ENCODE measurements at regions not wholly inside any gene's neighbourhood (a gene's known extent, or its start where the extent isn't known, plus 50 kb on each side); places are given as distances from the start of the nearest gene placed in this dataset.

DNA sequence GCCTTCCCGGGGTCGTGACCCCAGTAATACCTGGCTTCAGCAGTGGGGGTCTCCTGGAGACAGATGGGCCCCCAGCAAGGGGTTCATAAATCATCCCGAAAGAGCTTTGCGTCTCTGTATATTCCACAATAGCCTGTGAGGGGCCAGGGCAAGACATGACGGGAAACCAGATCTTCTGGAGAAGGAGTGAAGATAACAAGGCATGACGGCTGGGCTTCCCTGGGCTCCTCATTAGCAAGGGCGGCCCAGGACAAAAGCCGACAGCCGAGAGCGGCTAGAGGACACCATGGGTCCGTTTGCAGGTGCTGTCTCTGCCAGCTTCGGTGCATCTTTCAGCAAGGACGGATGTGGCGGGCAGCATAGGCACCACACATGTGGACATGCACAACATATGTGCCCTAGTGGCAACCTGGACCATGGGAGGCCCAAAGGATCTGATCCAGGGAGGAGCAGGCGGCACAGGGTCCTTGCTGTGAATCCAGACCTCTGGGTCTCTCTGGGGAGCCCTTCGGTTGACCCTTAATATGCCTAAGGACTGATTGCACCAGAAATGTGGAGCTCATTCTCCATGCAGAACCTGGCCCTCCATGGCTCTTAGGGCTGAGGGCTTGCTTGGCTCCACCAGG, 136.9 kb upstream of the FOXF1 start:
- TF ChIP-seq, protein P1, sequence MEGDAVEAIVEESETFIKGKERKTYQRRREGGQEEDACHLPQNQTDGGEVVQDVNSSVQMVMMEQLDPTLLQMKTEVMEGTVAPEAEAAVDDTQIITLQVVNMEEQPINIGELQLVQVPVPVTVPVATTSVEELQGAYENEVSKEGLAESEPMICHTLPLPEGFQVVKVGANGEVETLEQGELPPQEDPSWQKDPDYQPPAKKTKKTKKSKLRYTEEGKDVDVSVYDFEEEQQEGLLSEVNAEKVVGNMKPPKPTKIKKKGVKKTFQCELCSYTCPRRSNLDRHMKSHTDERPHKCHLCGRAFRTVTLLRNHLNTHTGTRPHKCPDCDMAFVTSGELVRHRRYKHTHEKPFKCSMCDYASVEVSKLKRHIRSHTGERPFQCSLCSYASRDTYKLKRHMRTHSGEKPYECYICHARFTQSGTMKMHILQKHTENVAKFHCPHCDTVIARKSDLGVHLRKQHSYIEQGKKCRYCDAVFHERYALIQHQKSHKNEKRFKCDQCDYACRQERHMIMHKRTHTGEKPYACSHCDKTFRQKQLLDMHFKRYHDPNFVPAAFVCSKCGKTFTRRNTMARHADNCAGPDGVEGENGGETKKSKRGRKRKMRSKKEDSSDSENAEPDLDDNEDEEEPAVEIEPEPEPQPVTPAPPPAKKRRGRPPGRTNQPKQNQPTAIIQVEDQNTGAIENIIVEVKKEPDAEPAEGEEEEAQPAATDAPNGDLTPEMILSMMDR (IDR thresholded peaks at IDR 0.05; ENCODE audit: low read length), result no peak
- TF ChIP-seq EZH2 (optimal IDR thresholded peaks at IDR 0.05; ENCODE audit: low read depth, low read length) (no peak), EZH2phosphoT487 (IDR thresholded peaks at IDR 0.05; ENCODE audit: low read length) (no peak)
- no peaks in the 10 kb centered on the region for H3K9me3 ChIP-seq (replicated peaks; ENCODE audit: insufficient read depth, low read length)
- no peaks in the 10 kb centered on the region for H3K36me3 ChIP-seq (replicated peaks; ENCODE audit: insufficient read depth, low read length)
- H3K9ac ChIP-seq (ENCODE audit: low read length), result no peak overlapping the region
- no peak overlapping the region for H2AFZ ChIP-seq (ENCODE audit: low read length)
- no peaks in the 10 kb centered on the region for H3K9me2 ChIP-seq (replicated peaks; ENCODE audit: insufficient read depth, low read length)
- no peak for DNase-seq
- no peaks in the 10 kb centered on the region for H3K79me2 ChIP-seq (ENCODE audit: low read length)
- H3K27ac ChIP-seq (ENCODE audit: low read length), result no peak overlapping the region
- no peak overlapping the region for H3K4me2 ChIP-seq (ENCODE audit: low read depth, low read length)
- no peak overlapping the region for H3K4me3 ChIP-seq (ENCODE audit: low read length)
- peaks cover 71% of the 10 kb centered on the region for H3K27me3 ChIP-seq (replicated peaks; ENCODE audit: insufficient read depth, low read length)
- no peaks in the 10 kb centered on the region for H3F3A ChIP-seq (ENCODE audit: insufficient read depth, low read length)
- no peaks in the 10 kb centered on the region for H4K20me1 ChIP-seq (ENCODE audit: insufficient read depth, low read length)
- H3K4me1 ChIP-seq (ENCODE audit: low read length), result no peaks in the 10 kb centered on the region

DNA sequence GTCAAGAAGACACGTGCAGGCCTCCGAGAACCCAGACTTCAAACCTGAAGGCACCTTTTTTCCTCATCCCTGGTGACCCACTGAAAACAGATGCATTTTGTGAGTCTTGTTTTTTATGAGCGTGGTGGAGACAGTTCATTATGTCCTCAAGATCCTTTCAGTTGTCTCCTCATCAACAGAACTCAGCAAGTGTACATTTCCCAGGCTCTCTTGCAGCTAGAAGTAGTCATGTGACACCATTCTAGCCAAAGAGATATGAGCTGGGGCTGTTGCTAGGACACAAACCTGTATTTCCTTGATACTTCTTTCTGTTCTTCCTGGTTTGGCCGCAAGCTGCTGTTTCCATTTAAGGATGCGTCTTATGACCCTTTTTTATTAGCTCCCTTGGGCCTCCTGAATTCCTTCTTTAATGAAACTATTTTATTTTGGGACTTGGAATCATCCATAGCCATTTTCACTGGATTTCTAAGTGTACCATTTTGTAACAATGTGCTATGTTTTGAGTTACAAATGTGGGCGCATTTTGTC, 135.7 kb upstream of the FOXF1 start:
- Histone ChIP-seq H3K27ac (ENCODE audit: low read length) (no peak overlapping the region), H2AFZ (ENCODE audit: low read length) (no peak overlapping the region), H4K20me1 (ENCODE audit: insufficient read depth, low read length) (no peaks in the 10 kb centered on the region), H3K27me3 (replicated peaks; ENCODE audit: insufficient read depth, low read length) (peaks cover 74% of the 10 kb centered on the region), H3K4me1 (ENCODE audit: low read length) (no peaks in the 10 kb centered on the region), H3K9me2 (replicated peaks; ENCODE audit: insufficient read depth, low read length) (no peaks in the 10 kb centered on the region), H3K4me3 (ENCODE audit: low read length) (no peak overlapping the region), H3K79me2 (ENCODE audit: low read length) (no peaks in the 10 kb centered on the region), H3K9ac (ENCODE audit: low read length) (no peak overlapping the region), H3F3A (ENCODE audit: insufficient read depth, low read length) (no peaks in the 10 kb centered on the region), H3K36me3 (replicated peaks; ENCODE audit: insufficient read depth, low read length) (no peaks in the 10 kb centered on the region), H3K4me2 (ENCODE audit: low read depth, low read length) (no peak overlapping the region), H3K9me3 (replicated peaks; ENCODE audit: insufficient read depth, low read length) (no peaks in the 10 kb centered on the region)
- TF ChIP-seq, protein P1 (IDR thresholded peaks at IDR 0.05; ENCODE audit: low read length), result no peak
- no peak for TF ChIP-seq EZH2phosphoT487 (IDR thresholded peaks at IDR 0.05; ENCODE audit: low read length)
- no peak for TF ChIP-seq EZH2 (optimal IDR thresholded peaks at IDR 0.05; ENCODE audit: low read depth, low read length)
- DNase-seq, result no peak

DNA sequence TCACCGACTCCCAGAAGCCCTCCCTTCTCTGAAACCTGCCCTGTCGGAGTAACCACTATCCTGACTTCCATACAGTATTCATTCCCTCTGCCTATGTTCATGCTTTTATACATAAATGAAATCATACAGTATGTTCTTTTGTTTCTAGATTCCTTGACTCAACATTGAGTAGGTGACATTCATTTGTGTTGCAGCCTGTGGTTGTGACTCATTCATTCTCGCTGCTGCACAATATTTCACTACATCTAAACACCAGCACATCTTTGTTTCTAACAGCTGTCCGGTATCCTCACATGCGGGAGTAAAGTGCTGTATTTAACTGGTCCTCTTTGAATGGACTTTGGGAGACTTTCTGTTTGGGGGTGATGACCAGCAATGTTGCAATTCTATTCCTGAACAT, 135.0 kb upstream of the FOXF1 start:
- Histone ChIP-seq H3K9me2 (replicated peaks; ENCODE audit: insufficient read depth, low read length) (no peaks in the 10 kb centered on the region), H3K4me2 (ENCODE audit: low read depth, low read length) (no peak overlapping the region), H4K20me1 (ENCODE audit: insufficient read depth, low read length) (no peaks in the 10 kb centered on the region), H3K27ac (ENCODE audit: low read length) (no peak overlapping the region), H3K79me2 (ENCODE audit: low read length) (no peaks in the 10 kb centered on the region), H2AFZ (ENCODE audit: low read length) (no peak overlapping the region), H3K36me3 (replicated peaks; ENCODE audit: insufficient read depth, low read length) (no peaks in the 10 kb centered on the region), H3F3A (ENCODE audit: insufficient read depth, low read length) (no peaks in the 10 kb centered on the region), H3K9ac (ENCODE audit: low read length) (no peak overlapping the region), H3K4me3 (ENCODE audit: low read length) (no peak overlapping the region), H3K4me1 (ENCODE audit: low read length) (no peaks in the 10 kb centered on the region), H3K9me3 (replicated peaks; ENCODE audit: insufficient read depth, low read length) (no peaks in the 10 kb centered on the region), H3K27me3 (replicated peaks; ENCODE audit: insufficient read depth, low read length) (peaks cover 68% of the 10 kb centered on the region)
- DNase-seq, result no peak
- no peak for TF ChIP-seq EZH2phosphoT487 (IDR thresholded peaks at IDR 0.05; ENCODE audit: low read length)
- TF ChIP-seq, protein P1 (IDR thresholded peaks at IDR 0.05; ENCODE audit: low read length), result no peak
- TF ChIP-seq EZH2 (optimal IDR thresholded peaks at IDR 0.05; ENCODE audit: low read depth, low read length), result no peak
